A673 (cell line): ENCODE measurements at regions not wholly inside any gene's neighbourhood (a gene's known extent, or its start where the extent isn't known, plus 50 kb on each side); places are given as distances from the start of the nearest gene placed in this dataset.

Experiments used
- CTCF ChIP-seq: fragments of 300-800, 200-600 bp; sonication (generic); conservative IDR thresholded peaks from 2 replicates; pipeline ENCODE4 v1.5.1; 2017; ENCODE audit warnings: low read depth, mild to moderate bottlenecking, antibody characterized with exemption, low read length, moderate library complexity, mixed read lengths
- EZH2 ChIP-seq: fragments of 200-600 bp; sonication (generic); IDR thresholded peaks from 2 replicates; pipeline ENCODE4 v1.6.1; 2017; ENCODE audit warnings: borderline replicate concordance, low read depth, mild to moderate bottlenecking, mixed read lengths, antibody characterized with exemption, low read length; ENCODE audit not compliant: poor library complexity, severe bottlenecking

DNA sequence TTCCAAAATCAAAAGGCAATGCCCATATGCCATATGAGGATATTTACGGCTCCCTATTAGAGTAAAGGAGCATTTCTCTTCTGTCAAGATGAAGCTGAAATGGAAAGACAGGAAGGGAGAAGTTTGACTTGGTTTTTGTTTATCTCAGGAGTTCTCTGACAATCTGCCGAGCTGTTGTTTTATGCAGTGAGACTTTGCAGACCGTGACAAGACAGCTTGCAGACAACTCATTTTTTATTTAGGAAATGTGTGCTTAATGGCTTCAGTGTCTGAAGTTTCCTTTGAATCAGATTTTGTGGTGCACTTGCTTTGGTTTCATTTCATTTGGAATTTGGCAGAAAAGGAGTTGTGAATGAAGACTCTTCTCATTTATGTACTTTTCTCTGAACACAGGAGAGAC, 145.4 kb downstream of the C12orf50 start:
- TF ChIP-seq CTCF (no peak), EZH2 (no peak)
